ENCODE measurements at regions not wholly inside any gene's neighbourhood (a gene's known extent, or its start where the extent isn't known, plus 50 kb on each side); places are given as distances from the start of the nearest gene placed in this dataset.

DNA sequence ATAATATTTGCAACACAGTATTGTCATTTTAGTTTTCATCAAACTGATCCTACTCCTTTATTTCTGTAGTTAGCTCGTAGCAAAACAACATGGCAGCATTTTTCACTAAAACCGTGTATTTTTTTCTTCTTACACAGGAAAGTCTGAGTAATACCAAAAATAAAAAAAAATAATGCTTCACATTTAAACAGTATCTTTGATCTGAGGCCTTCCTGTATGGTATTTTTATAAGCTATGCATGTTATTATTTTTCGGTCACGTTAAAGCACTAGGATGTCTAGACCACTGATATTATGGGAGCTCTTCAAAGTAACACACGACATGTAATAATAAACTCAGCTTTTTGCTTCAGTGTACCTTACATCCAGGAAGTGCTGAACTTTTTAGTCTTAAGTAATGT, 94.1 kb upstream of the SRD5A3 start:
- TF ChIP-seq POLR2A (IDR thresholded peaks at IDR 0.05) (no peak), CTCF (IDR thresholded peaks at IDR 0.05 in 4 of 5, conservative IDR thresholded peaks at IDR 0.05 in 1 of 5) (no peak)
